ENCODE measurements at regions not wholly inside any gene's neighbourhood (a gene's known extent, or its start where the extent isn't known, plus 50 kb on each side); places are given as distances from the start of the nearest gene placed in this dataset.
A peak's percentile ranks its signal among the peaks of the same experiment; 100 is the strongest.

DNA sequence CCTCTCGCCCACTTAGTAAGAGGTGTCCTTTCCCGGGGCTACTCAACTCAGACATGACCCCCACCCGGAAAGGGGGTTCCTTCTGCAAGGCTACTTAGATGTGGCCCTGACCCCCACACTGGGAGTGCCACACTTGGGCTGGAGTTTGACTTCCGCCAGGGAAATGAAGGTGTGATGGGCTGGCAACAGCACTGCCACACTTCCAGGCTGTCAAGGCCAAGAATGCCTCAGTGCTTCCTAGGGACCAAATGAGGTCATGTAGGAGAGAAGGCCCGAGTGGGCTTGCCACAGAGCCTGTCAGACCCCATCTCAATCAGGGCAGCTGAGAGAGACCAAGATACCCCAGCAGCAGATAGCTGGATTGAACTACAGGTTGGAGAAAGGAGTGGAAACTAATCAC is 55.5 kb downstream of the DRD1 start:
- DNase-seq = no peak

DNA sequence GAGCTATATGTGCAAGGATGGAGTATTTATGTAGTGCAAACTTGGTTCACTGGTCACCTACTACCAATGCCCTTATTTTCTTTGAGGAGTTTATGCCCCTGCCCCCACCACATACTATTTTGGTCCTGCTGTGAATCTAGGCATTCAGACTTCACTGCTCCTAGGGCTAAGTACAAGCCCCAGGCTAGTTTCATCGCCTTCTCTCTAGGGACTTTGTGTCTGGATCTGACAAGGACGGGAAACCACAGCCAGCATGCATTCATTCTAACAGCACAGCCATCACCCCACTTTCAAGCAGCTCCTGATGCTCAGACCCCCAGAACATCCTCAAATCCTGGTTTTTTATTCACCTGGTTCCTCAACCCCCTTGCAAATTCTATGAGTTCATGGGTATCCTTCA is 56.8 kb downstream of the DRD1 start:
- no peak for DNase-seq

DNA sequence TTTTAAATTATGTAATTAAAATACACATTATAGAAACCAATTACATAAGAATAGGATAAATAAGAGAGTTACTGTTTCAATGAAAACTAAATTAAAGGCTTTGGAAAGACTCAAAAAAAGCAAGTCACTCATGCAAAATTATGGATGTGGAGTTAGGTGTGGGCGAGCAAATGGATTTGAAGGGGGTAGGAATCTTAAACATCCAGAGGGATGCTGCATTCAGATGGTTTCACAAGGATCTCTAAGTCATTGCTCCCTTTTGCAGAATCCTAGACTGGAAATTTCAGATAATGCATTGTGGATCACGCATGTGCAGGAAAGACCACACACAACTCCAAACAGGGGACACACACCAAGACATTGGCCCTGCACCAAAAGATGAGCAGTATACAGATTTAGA is 57.5 kb downstream of the DRD1 start:
- no peak for DNase-seq

DNA sequence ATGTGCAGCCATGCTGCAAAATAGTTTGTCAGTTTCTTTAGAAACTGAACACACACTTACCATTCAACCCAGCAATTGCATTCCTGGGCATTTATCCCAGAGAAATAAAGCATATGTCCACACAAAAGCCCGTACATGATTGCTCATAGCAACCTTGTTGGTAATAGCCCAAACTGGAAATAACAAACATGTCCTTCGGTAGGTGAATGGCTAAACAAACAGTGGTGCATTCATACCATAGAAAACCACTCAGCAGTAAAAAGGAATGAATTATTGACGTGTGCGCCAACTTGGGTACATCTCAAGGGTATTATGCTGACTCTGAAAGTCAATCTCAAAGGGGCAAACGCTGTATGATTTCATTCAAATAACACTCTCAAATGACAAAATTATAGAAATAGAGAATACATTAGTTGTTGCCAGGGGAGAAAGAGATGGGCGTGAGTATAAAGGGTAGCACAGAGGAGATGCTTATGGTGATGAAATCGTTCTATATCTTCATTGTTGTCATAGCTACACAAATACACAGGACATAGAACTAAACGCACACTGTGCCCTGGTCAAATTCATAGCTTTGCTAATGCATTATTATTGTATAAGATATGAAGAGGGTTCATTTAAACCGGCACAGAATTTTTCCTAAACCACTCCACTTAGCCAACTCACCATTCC is 58.2 kb downstream of the DRD1 start:
- DNase-seq = no peak

DNA sequence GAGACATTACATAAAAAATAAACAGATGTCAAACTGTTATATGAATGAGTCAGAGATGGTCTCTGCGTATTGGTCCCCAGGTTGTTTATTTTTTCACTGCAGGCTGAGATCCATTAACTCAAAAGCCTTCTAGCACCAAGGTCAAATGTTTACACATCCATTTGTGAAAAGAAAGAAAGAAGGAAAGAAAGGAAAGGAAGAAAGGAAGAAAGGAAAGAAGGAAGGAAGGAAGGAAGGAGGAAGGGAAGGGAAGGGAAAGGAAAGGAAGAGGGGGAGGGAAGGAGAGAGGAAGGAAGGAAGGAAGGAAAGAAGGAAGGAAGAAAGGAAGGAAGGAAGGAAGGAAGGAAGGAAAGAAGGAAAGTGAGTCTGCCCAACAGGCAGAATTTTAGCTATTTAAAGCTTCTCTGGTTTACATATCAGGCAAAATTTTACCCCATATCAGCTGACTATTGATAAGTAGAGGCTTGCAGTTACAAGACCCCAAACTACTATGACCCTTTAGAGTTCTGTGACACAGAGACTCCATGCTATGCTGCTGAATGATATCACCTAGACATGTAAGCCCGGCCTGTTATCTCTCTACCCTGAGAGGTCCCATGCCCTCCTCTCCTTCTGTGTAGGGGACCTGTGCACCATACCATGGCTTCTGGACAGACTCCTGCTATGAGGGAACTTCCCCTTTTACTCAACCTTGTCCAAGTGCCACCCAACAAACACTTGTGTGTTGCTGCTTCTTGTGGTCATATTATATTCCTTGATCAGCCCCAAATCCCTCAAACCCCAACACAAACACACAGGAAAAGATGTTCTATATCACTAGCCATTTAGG is 59.0 kb downstream of the DRD1 start:
- no peak for DNase-seq

DNA sequence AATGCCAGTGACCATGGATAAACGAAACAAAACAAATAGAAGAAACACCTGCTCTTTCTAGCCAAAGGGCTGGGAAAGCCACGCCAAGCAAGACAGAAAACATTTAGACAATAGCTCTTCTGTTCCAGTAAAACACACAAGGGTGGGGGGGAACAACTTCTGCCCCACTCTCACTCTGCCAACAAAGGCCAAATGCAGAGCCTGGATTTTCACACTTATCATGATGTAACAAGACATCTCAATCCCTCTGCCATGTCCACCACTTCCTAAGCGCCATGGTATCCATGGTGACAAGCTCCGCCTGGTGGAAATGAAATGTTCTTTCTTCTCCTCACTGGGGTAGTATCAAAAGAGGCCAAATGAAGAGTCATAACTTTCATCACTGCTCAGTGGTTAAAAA is 60.6 kb downstream of the DRD1 start:
- DNase-seq = no peak

DNA sequence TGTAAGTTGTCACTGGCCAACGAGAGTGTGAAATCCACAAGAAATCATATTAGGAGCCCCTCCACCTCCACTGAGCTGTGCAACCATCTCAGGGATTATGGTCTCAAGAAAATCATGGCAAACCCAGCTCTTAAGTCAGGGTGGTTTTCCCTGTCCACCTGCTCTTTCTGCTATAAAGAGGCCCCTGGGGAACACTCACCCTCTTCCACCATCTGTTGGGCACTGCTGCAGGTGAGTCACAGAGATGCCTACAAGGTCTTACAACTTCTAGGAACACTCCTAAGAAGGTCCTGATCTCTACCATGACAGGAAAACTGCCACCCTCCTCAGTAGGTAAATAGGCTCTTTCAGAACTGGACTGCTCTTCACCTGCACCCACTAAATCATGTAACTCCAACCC is 61.8 kb downstream of the DRD1 start:
- no peak for DNase-seq

DNA sequence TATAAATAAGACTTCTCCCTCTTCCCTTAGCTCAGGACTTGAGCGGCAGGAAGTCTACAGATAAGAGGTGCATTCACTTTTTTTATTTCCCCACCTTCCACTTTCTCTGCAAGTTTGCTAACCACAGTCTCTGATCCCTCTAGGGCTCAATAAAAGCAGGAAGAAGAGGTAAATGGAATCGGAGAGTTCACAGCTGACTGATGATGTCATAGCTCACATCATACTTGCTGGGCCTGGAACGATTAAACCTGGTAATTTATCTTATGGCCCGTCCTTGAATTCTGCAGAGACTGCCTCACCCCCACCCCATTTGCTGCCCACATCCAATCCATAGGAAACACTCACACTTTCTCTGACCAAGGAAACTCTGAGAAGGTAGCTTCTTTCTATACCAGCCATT is 62.9 kb downstream of the DRD1 start:
- DNase-seq = no peak

DNA sequence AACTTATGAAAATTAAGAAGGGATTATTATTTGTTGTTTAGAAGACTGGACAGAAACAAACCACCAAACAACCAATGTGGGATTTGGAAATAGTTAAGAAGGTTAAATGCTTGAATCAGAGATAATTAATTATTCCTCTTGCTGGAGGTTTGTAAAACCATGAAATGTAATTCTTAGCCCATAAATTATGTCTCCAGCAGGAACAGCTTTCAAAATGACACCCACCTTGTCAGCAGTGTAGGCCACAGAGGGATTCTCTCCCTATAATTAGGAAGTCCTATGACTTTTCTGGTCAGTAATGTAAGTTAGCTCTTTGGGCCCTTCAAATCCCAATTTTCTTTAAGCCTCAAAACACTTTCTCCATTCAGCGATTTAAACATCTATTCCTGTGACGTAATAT is 63.3 kb downstream of the DRD1 start:
- DNase-seq = no peak

DNA sequence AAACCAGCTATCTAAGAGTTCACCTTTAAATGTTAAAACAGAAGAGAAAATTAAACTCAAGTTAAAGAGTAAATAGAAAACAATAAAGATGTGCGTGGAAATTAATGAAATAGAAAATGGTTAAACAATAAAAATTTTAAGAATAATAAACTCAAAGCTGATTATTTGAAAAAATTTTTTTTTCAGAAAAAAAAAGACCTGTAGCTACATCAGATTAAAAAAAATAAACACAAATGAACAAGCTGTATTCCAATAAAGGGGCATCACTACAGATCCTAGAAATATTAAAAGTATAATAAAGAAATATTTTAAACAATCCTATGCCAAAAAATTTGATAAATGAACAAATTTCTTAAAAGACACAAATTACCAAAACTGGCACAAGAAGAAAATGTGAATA is 64.1 kb downstream of the DRD1 start:
- no peak for DNase-seq

DNA sequence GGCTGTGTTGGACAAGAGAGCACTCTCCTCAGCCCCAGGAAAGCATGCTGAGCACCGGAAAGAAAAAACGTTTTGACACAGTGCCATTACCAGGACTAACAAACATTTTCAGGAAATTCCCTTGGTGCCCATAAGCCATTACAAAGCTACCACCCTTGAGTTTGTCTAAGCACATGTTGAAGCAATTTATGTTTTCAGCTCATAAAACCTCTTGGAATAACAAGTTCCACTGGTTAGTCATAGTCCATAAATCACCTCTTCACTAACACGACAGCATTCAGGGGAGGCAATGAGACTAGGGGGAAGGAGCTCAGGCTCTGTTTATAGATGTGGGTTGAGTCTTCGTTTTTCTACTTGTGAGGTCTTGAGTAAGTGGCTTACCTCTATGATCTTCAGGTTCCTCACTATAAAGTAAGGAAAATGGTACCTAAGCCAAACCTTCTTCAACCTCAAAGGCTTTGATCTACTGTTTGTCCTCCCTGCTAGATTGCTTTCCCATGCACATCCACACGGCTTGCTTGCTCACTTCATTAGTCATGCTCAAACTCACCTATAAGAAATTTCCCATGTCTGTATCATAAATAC is 65.4 kb downstream of the DRD1 start:
- DNase-seq = no peak

DNA sequence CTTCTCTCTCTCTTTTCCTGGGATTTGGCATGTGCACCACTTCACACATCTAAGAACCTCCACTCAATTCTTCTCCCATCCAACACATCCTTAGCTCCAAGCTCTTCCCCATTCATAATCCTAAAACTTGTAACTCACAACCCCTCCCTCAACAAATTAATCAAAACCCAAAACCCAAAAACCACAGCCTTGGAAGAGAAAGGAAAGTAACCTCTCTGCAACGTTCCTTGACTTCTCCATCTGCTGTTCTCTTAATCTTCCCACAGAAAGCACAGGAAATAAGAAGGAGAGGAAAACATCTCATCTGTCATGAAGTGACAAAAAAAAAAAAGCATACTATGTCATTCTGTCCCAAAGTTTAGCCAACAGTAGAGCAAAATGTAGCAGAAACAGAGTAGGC is 66.2 kb downstream of the DRD1 start:
- no peak for DNase-seq

DNA sequence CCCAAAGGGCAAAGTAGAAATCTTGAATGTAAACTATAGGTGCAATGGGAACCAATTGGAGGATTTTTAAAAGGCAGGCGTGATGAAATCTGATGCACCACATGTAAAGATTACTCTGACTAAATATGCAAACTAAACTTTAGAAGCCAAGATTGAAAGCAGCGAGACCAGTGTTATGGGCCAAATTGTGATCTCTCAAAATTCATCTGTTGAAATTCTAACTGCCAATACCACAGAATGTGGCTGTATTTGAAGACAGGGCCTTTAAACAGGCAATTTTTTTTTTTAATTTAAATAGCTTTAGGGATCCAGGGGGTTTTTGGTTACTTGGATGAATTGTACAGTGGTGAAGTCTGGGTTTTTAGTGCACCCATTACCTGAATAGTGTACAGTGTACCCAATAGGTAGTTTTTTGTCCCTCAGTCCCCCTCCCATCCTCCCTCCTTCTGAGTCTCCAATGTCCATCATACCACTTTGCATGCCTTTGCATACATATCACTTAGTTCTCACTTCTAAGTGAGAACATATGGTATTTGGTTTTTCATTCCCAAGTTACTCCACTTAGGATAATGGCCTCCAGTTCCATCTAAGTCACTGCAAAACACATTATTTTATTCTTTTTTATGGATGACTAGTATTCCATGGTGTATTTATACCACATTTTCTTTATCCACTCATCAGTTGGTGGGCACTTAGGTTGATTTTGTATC is 69.7 kb downstream of the DRD1 start:
- no peak for DNase-seq

DNA sequence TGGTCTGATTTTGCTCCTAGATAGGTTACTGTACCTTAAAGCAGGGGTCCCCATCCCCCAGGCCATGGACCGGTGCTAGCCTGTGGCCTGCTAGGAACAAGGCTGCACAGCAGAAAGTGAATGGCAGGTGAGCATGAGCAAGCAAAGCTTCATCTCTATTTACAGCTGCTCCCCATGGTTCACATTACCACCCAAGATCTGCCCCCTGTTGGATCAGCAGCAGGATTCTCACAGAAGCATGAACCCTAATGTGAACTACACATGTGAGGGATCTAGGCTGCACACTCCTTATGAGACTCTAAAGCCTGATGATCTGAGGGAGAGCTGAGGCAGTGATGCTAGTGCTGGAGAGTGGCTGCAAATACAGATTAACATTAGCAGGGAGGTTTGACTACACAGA is 78.1 kb downstream of the DRD1 start:
- no peak for DNase-seq

DNA sequence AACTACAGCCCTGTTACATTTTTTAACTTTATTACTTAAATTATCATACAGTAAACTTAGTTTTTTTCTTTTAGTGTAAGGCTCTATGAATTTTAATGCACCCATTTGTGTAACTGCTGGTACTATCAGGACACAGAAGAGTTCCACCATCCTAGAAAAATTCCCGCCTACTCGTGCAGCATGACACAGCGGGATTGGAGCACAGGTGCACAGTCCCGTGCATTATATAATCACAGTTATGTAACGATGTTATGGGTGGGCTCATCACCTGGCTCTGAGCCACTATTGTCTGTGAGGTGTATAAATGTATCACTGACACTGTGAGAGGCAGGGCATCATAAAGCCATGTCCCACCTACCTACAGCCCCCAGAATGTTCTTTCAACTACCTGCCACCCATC is 80.7 kb downstream of the DRD1 start:
- no peak for DNase-seq

DNA sequence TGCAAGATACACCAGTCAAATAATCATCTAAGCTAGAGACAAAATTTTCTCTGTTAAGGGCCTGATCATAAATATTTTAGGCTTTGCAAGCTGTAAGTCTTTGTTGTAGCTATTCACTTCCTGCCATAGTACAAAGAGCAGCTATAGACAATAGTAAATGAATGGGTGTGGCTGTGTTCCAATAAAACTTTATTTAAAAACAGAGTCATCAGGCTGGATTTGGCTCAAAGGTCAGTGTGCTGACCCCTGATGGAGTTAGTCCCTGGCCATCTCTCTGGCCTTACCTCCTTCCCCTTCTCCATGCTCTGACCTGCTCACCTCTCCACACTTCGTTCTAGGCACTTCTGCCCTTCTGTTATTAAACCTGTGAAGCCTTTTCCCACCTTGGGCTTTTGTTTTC is 86.0 kb downstream of the DRD1 start:
- no peak for DNase-seq

DNA sequence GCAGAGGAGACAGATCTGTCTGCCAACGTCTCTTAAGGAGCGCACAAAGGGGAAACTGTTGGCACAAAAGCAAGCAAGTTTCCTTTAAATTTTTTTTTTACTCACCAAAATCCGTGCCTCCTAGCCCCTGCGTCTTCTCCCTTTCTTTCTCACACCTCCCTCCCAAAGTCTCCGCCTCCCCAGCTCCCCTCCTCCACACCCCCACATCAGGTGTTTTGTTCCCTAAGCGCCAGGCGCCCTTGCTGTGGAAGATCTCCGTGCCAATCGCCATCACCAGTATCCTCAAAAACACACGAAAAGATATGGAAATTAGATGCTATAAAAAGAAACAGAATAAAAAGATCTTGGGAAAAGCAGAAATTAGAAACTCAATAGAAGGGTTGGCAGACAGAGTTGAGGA is 87.6 kb downstream of the DRD1 start:
- no peak for DNase-seq

DNA sequence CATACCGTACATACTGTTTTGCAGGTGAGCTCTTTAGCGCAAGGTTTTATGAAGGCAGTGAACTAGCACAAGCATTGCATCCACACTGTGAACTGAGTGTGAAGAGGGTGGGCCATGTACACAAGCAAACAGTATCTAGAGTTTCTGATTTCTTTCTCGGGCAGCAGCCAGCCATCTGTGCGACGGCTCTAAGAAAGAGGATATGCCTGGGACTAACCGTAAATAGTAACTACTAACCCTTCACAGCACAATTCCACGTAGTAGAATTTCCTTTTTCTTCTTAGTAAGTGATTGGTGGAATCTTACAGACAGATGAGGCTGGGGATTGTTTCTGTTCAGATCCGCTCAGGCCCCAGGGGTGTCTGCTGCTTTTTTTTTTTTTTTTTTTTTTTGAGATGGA is 89.0 kb downstream of the DRD1 start:
- DNase-seq = no peak

DNA sequence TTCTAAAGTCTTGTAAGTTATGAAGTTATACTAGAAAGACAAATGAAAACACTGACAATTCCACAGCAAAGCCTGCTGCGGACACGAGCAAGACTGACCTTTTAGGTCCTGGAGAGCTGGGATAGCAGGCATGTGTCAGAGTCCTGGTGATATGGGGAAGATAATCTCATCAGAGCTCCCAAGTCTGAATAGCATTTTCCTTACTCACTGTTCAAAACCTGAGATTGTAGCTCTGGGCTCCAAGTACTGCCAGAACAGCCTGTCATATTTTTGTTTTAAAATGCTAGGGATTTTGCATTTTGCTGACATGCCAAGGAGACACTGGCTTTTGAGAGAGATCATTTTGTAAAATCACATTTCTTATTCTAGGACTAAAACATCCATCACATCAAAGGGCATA is 90.1 kb downstream of the DRD1 start:
- peak; percentile 16 for DNase-seq

DNA sequence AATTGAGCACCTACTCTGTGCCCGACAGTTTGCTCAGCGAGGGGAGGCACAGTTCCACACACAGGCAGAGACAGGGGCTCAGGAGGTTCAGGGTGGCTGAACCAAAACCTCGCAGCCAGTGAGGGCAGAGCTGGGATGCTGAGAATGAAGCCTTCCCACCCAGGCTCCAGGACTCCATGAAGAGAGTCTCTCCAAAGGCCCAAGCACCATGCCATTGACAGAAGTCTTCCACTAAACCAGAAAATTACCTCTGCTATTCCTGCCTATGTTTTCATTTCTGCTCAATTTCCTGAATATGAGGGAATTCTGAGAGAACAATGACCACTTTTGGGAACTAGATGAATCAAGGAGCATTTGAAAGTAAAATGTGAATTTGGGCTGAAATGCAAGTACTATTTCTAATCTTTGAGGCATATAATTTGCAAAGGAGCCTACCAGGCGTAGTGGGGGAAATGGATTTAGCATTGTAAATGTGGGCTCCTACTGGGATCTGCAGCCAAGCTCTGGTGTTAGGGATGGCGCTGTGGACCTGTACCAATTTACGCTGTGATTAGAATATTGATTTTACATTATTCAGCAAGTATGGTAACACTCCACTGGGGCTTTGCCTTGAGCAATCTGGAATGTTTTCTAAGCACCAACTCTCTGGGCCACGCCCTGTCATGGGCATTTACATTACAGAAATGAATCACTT is 91.9 kb downstream of the DRD1 start:
- no peak for DNase-seq

DNA sequence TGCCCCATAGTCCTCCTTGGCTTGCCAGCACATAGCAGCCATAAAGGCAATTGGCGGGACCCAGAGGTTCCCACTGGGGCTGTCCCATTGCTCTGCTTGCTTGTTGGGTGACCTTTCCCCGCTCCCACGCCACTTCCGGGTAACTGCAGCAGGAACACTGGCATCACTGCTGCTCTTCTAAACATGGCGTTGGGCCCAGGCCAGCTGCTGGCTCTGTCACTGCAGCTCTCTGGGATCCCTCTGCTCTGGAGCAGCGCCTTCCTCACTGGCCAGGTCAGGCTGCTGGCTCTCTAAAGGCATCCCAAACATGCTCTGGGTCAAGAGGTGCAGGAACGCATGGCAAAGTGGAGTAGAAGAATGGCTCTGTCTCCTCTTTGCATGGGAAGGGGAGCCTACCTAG is 92.9 kb downstream of the DRD1 start:
- no peak for DNase-seq

DNA sequence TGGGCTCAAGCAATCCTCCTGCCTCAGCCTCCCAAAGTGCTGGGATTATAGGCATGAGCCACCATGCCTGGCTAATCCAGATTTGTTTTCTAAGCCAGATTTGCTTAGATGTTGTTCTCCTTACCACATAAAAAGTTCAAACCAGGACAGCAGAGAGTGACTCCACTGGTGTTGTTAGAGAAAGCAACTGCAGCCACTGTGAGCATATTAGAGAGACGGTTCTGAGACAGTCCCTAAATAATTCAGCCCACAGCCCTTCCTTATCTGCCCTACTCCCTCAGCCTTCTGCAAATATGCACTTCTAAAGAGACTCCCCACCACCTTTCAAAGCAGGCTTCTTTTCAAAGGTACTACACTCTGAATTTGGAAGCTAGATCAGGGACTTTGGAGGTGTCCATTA is 96.1 kb downstream of the DRD1 start:
- DNase-seq = no peak

DNA sequence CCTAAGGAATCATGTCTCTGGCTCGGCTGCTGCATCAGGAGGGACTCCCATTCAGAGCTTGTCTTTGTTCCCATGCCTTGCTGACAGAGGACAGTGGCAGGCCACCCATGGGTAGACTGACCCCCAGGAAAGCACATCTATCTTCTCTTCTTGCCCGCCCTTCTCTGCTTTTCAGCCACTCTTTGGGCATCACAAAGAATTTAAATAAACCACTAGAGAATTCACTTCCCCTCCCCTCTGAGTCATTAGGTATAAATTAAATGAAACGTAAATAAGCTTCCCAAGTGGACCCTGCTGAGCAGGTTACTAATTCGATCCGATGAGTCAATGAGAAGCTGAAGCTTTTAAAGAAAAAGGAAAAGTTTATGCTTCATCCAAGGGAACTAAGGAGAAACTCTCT is 97.0 kb downstream of the DRD1 start:
- DNase-seq = no peak
